Left lung (tissue), 4 donors: ENCODE measurements at regions not wholly inside any gene's neighbourhood (a gene's known extent, or its start where the extent isn't known, plus 50 kb on each side); places are given as distances from the start of the nearest gene placed in this dataset.

Experiments used
- ATAC-seq: fragments of 200-7000 bp; cut with Tn5 transposase; one replicate; pipeline ENCODE4 v1.9.1; 2020; ENCODE audit warnings: moderate library complexity
- DNase-seq, 4 donors: peaks; one replicate each; pipeline ENCODE4 v3.0.0-alpha.2; 2013 to 2020
- H3K27ac ChIP-seq, 2 donors: fragments of 200-600 bp; sonication (generic) in 1 of 2; one replicate each; pipeline versions ENCODE4 v1.5.0 to v1.8.0; 2020 to 2021
- H3K27me3 ChIP-seq, 2 donors: fragments of 200-600 bp; sonication (generic) in 1 of 2; one replicate each; pipeline versions ENCODE4 v1.5.0 to v1.8.0; 2020 to 2021
- H3K36me3 ChIP-seq, 2 donors: fragments of 200-600 bp; sonication (generic) in 1 of 2; one replicate each; pipeline versions ENCODE4 v1.5.0 to v1.8.0; 2020 to 2021
- H3K4me1 ChIP-seq, 2 donors: fragments of 200-600 bp; one replicate each; pipeline ENCODE4 v1.8.0; 2021
- H3K4me3 ChIP-seq, 2 donors: fragments of 200-600 bp; sonication (generic) in 1 of 2; one replicate each; pipeline versions ENCODE4 v1.5.0 to v1.8.0; 2020 to 2021; ENCODE audit warnings: mild to moderate bottlenecking in 1 of 2
- H3K9me3 ChIP-seq, 2 donors: fragments of 200-600 bp; sonication (generic) in 1 of 2; one replicate each; pipeline versions ENCODE4 v1.5.0 to v1.8.0; 2020 to 2021
- CTCF ChIP-seq, 2 donors: fragments of 200-600 bp; sonication (generic) in 1 of 2; IDR thresholded peaks; one replicate each; pipeline versions ENCODE4 v1.5.0 to v1.8.0; 2021; ENCODE audit warnings: antibody characterized with exemption in 2 of 2
- intact Hi-C, 2 donors: fragments of 100-400 bp; cut with DNase I; formaldehyde crosslinking; loops; one replicate each; pipeline versions ENCODE4 v1.11.2 to v1.14.2; 2022
- donor health status: DM: no; HTN: yes; CAD: no.
- donor health status: DM: no; HTN: no; CAD: no.

GRCh38 chr13:109856350-109856749 lies 70.0 kb upstream of the IRS2 start:
- intact Hi-C loops = no loop called here
- Histone ChIP-seq H3K27ac (no peak overlapping the region), H3K27me3 (peaks cover 0 to 29% of the 10 kb centered on the region in 2 donors), H3K9me3 (no peaks in the 10 kb centered on the region), H3K4me3 (no peak overlapping the region), H3K4me1 (no peaks in the 10 kb centered on the region), H3K36me3 (no peaks in the 10 kb centered on the region)
- DNase-seq (no peak), ATAC-seq (no peak)
- no peak for TF ChIP-seq CTCF (IDR thresholded peaks at IDR 0.05)

GRCh38 chr13:109853153-109853552 lies 66.8 kb upstream of the IRS2 start:
- no peak for TF ChIP-seq CTCF (IDR thresholded peaks at IDR 0.05)

GRCh38 chr13:109846185-109846584 lies 59.8 kb upstream of the IRS2 start:
- no peak for DNase-seq
- intact Hi-C loops = no loop called here

More at GRCh38 chr13:109853153-109853552, 66.8 kb upstream of the IRS2 start:
- H3K9me3 ChIP-seq = no peaks in the 10 kb centered on the region
- no peak overlapping the region for H3K27ac ChIP-seq
- H3K36me3 ChIP-seq = no peaks in the 10 kb centered on the region
- ATAC-seq (no peak), DNase-seq (no peak)
- intact Hi-C loops = no loop called here
- H3K27me3 ChIP-seq = peaks cover 0 to 21% of the 10 kb centered on the region in 2 donors
- no peaks in the 10 kb centered on the region for H3K4me1 ChIP-seq
- no peak overlapping the region for H3K4me3 ChIP-seq

GRCh38 chr13:109844396-109844795 lies 58.0 kb upstream of the IRS2 start:
- TF ChIP-seq CTCF (IDR thresholded peaks at IDR 0.05) = no peak
- peaks cover 0 to 20% of the 10 kb centered on the region in 2 donors for H3K27me3 ChIP-seq
- no peaks in the 10 kb centered on the region for H3K4me1 ChIP-seq
- DNase-seq (peak in 2 of 4 donors; percentile 40 to 55), ATAC-seq (peak; percentile 93)
- no peaks in the 10 kb centered on the region for H3K36me3 ChIP-seq
- H3K4me3 ChIP-seq = no peak overlapping the region
- no peaks in the 10 kb centered on the region for H3K9me3 ChIP-seq
- H3K27ac ChIP-seq = no peak overlapping the region
- intact Hi-C loops = no loop called here

More at GRCh38 chr13:109846185-109846584, 59.8 kb upstream of the IRS2 start:
- Histone ChIP-seq H3K27ac (no peak overlapping the region), H3K27me3 (peaks cover 0 to 20% of the 10 kb centered on the region in 2 donors), H3K36me3 (no peaks in the 10 kb centered on the region), H3K4me1 (no peaks in the 10 kb centered on the region), H3K9me3 (no peaks in the 10 kb centered on the region), H3K4me3 (no peak overlapping the region)
- ATAC-seq = no peak
- no peak for TF ChIP-seq CTCF (IDR thresholded peaks at IDR 0.05)

- no peak for TF ChIP-seq CTCF (IDR thresholded peaks at IDR 0.05)
- H3K27ac ChIP-seq = no peak overlapping the region
- intact Hi-C loops = no loop called here
- DNase-seq (no peak), ATAC-seq (no peak)
- H3K27me3 ChIP-seq = peaks cover 0 to 20% of the 10 kb centered on the region in 2 donors
- H3K9me3 ChIP-seq = no peaks in the 10 kb centered on the region
- no peaks in the 10 kb centered on the region for H3K36me3 ChIP-seq
- no peaks in the 10 kb centered on the region for H3K4me1 ChIP-seq
- no peak overlapping the region for H3K4me3 ChIP-seq
These were observed 57.3 kb upstream of the IRS2 start for GRCh38 chr13:109843695-109844094.
